H1 (cell line): ENCODE measurements at regions not wholly inside any gene's neighbourhood (a gene's known extent, or its start where the extent isn't known, plus 50 kb on each side); places are given as distances from the start of the nearest gene placed in this dataset.

Experiments
- CHD2 ChIP-seq: IDR thresholded peaks from 2 replicates; pipeline ENCODE4 v1.6.1; 2012; ENCODE audit warnings: low read length, improper control_type of control experiment
- CHD7 ChIP-seq: fragments of 300-600 bp; sonication (generic); IDR thresholded peaks from 2 replicates; pipeline ENCODE4 v1.7.1; 2012; ENCODE audit warnings: low read length, moderate library complexity, mild to moderate bottlenecking, inconsistent platforms; ENCODE audit not compliant: insufficient replicate concordance
- CTCF ChIP-seq, 3 experiments: IDR thresholded peaks; 1 replicate in 2 of 3; 2 replicates in 1 of 3; pipeline versions ENCODE4 v1.5.1 to v1.6.1; 2011; ENCODE audit warnings: low read length in 3 of 3, mild to moderate bottlenecking in 3 of 3, inconsistent platforms in 2 of 3, low read depth in 1 of 3, moderate library complexity in 1 of 3; ENCODE audit not compliant: insufficient read depth in 1 of 3; ENCODE audit errors: control extremely low read depth in 1 of 3
- EP300 ChIP-seq, 2 experiments: IDR thresholded peaks; 1 replicate in 1 of 2; 2 replicates in 1 of 2; pipeline ENCODE4 v1.6.1; 2011 to 2012; ENCODE audit warnings: low read depth in 2 of 2, low read length in 2 of 2, mild to moderate bottlenecking in 2 of 2, borderline replicate concordance in 1 of 2, inconsistent platforms in 1 of 2, moderate library complexity in 1 of 2
- EZH2 ChIP-seq: fragments of 200-600 bp; sonication (generic); IDR thresholded peaks from 2 replicates; pipeline ENCODE4 v1.7.1; 2012; ENCODE audit warnings: low read depth, mild to moderate bottlenecking, moderate library complexity, low read length, inconsistent platforms; ENCODE audit not compliant: severe bottlenecking
- HDAC6 ChIP-seq: IDR thresholded peaks from one replicate; pipeline ENCODE4 v1.7.1; 2012; ENCODE audit warnings: low read depth, mild to moderate bottlenecking, inconsistent platforms, low read length, moderate library complexity
- JUND ChIP-seq: IDR thresholded peaks from 2 replicates; pipeline ENCODE4 v1.6.1; 2011; ENCODE audit warnings: mild to moderate bottlenecking, improper control_type of control experiment, low read length
- MAX ChIP-seq: IDR thresholded peaks from 2 replicates; pipeline ENCODE4 v1.6.1; 2012; ENCODE audit warnings: inconsistent platforms
- POLR2A ChIP-seq, 2 experiments: IDR thresholded peaks; 1 replicate in 1 of 2; 2 replicates in 1 of 2; pipeline ENCODE4 v1.6.1; 2011; ENCODE audit warnings: low read depth in 2 of 2, low read length in 2 of 2, mild to moderate bottlenecking in 2 of 2; ENCODE audit errors: control extremely low read depth in 1 of 2
- POLR2AphosphoS5 ChIP-seq: IDR thresholded peaks from 2 replicates; pipeline ENCODE4 v1.6.1; 2011; ENCODE audit warnings: low read depth, low read length
- RAD21 ChIP-seq, 2 experiments: IDR thresholded peaks in 1 of 2; conservative IDR thresholded peaks in 1 of 2; 2 replicates each; pipeline ENCODE4 v1.6.1; 2011; ENCODE audit warnings: low read depth in 2 of 2, low read length in 2 of 2, improper control_type of control experiment in 1 of 2, inconsistent platforms in 1 of 2, mild to moderate bottlenecking in 1 of 2, moderate library complexity in 1 of 2
- RNF2 ChIP-seq: fragments of 200-900, 300-1000 bp; sonication (generic); IDR thresholded peaks from 2 replicates; pipeline ENCODE4 v1.7.1; 2016; ENCODE audit warnings: borderline replicate concordance, low read depth, mild to moderate bottlenecking, antibody characterized with exemption, low read length; ENCODE audit not compliant: poor library complexity, severe bottlenecking; ENCODE audit errors: missing control alignments
- TAF1 ChIP-seq: IDR thresholded peaks from 2 replicates; pipeline ENCODE4 v1.6.1; 2011; ENCODE audit warnings: mild to moderate bottlenecking, low read depth, low read length

- TF ChIP-seq EP300 (IDR thresholded peaks at IDR 0.05; ENCODE audit: borderline replicate concordance in 1 of 2, low read depth in 2 of 2, low read length in 2 of 2), result no peak
- no peak for TF ChIP-seq EZH2
- no peak for TF ChIP-seq JUND
- TF ChIP-seq RNF2, result no peak
- no peak for TF ChIP-seq POLR2A (IDR thresholded peaks at IDR 0.05; ENCODE audit: control extremely low read depth in 1 of 2, low read depth in 2 of 2, low read length in 2 of 2)
- no peak for TF ChIP-seq CTCF (IDR thresholded peaks at IDR 0.05; ENCODE audit: control extremely low read depth in 1 of 3, insufficient read depth in 1 of 3, low read depth in 1 of 3, low read length in 3 of 3)
- TF ChIP-seq POLR2AphosphoS5, result no peak
- TF ChIP-seq CHD7, result no peak
- TF ChIP-seq RAD21 (IDR thresholded peaks at IDR 0.05 in 1 of 2, conservative IDR thresholded peaks at IDR 0.05 in 1 of 2; ENCODE audit: low read depth in 2 of 2, low read length in 2 of 2), result no peak
- no peak for TF ChIP-seq HDAC6
- TF ChIP-seq MAX, result no peak
- no peak for TF ChIP-seq CHD2
- no peak for TF ChIP-seq TAF1
Observed at GRCh38 chr2:29990129-29990528, 68.7 kb upstream of the ALK start.
